G401 (cell line): ENCODE measurements at regions not wholly inside any gene's neighbourhood (a gene's known extent, or its start where the extent isn't known, plus 50 kb on each side); places are given as distances from the start of the nearest gene placed in this dataset.
"Not testable (repeated sequence)": the region's sequence is repeated elsewhere in the genome, so short reads cannot be mapped to it uniquely, and the experiment has no call there.

ENCODE experiments used
- DNase-seq: peaks from one replicate; pipeline ENCODE4 v3.0.0-alpha.2; 2015; ENCODE audit warnings: low spot score
- in situ Hi-C: cut with HindIII; loops from 2 replicates; pipeline ENCODE4 v1.10.0; 2016; ENCODE audit warnings: low sequenced_read_pairs, mixed read lengths

GRCh38 chr15:87731630-87732029 lies 524.9 kb downstream of the NTRK3 start:
- DNase-seq: no peak
- in situ Hi-C loops: no loop called here

DNA sequence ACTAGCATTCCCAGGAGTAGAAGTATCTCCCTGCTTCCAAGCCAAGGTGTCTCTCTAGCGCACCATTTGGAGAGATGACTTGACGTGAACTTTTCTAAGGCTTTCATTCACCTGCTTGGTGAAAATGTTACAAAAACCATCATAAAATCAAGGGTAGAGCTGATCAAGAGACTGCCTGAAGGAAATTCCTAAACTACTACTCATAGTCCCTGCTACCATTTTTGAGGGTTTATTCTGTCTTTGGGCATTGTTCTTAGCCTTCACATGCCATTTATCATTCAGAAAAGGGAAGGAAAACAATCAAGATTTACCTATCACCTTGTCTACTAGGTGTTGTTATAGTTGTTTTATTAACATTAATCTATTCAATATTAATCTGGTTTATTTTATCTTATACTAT lies 525.8 kb downstream of the NTRK3 start:
- in situ Hi-C loops: no loop called here
- DNase-seq: no peak

DNA sequence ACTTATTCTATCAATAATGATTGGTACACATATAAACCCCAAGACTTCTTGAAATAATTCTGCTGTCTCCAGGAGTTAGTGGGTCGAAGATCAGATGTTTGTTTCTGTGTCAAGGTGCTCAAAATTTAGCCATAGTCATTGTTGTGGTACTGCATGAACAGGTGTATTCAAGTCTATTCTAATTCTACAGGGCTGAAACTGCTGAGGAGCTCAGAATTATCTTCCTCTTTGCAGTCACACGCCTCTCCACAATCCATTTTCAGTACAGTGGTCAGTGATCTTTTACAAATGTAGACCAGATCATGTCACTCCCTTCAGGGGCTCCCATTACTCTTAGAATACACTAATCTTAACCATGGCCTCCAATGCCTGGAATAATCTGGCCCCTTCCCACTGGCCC lies 527.5 kb downstream of the NTRK3 start:
- in situ Hi-C loops: no loop called here

DNA sequence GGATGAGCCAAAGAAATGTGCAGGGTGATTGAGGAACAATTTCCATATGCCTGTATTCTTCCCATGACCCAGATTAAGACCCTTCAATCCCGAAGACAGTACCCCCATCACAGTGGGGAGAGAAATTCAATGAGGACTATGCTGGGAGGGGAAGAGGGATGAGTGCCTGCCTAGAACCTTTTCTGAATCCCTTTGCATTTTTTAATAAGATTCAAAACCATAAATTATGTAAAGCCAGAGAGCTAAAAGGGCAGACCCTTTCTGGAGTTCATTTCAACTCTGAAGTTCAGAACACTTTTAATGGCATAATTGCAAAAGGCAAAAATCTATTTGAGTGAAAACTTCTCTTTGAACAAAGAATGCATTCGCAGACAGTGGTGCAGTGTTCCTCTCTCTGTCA lies 529.5 kb downstream of the NTRK3 start:
- no peak for DNase-seq
- in situ Hi-C loops: no loop called here

More for the DNA sequence above, 527.5 kb downstream of the NTRK3 start:
- DNase-seq: no peak

- in situ Hi-C loops: no loop called here
- DNase-seq: no peak
Observed at GRCh38 chr15:87724330-87724729, 532.2 kb downstream of the NTRK3 start.

DNA sequence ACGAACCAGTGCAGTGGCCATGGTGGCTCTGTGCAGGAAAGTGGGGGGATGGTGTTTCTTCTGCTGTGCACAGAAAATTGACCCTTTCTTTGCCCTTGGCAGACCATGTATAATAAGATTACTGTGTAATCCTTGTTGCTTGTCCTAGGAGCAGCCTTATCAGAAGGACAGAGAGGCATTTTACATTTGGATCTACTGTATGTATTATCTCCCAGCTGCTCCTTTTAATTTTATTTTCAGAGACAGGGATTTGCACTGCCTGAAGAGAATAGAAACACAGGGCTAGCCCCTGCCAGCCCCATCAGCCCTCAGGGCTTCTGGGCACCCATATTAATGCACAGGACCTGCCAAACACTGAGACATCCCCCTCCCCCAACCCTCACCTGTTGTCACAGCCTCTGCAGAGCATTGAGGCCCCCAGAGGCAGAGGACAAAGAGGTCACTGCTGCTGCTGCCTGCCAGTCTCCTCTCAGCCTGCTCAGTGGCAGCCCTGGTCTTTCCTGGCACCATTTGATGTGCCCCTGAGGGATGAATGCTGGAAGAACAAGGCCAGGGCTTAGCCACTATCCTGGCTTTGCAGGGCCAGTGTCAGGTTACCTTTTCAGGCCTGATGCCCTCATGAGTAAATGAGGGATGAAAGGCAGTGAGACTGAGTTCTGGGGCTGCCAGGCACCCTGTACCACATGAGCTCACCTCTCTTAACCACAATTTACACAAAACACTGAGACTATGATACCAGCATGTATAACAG lies 533.4 kb downstream of the NTRK3 start:
- in situ Hi-C loops: no loop called here
- no peak for DNase-seq

GRCh38 chr15:87720235-87720634 lies 536.3 kb downstream of the NTRK3 start:
- in situ Hi-C loops: no loop called here
- no peak for DNase-seq

DNA sequence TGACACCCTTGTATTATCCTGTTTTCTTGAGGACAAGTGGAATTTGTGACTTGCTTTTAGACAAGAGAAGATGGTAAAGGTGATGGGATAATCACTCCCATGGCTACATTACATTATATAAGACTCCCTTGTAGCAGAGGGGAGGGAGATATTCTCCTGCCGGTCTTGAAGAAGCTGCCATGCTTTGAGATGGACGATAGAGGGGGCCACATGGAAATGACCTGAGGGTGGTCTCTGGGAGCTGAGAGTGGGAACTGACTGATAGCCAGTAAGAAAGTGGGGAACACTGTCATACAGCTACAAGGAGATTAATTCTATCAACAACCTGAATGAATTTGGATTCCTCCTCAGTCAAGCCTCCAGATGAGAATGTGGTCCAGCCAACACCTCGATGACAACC lies 540.1 kb downstream of the NTRK3 start:
- in situ Hi-C loops: no loop called here
- DNase-seq: no peak

- DNase-seq: no peak
- in situ Hi-C loops: no loop called here
Observed at GRCh38 chr15:87715252-87715651, 541.3 kb downstream of the NTRK3 start.

DNA sequence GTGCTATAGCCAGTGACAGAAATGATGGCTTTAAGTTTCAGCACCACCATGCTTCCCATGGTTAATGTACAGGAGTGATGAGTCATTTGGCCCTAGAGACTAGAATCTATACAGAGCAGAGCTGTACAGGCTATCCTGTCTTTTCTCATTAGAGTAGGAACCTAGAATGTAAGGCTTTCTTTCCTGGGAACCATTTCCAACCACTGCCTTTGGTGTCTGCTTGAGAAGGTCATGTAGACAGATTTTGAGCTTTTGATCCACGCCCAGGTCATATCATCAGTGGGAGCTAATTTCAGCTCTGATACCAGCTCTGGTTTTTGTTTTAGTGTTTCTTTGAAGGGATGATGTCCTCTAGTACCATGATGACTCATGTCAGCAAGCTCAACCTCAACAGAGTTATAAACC lies 543.1 kb downstream of the NTRK3 start:
- DNase-seq: no peak
- in situ Hi-C loops: no loop called here

DNA sequence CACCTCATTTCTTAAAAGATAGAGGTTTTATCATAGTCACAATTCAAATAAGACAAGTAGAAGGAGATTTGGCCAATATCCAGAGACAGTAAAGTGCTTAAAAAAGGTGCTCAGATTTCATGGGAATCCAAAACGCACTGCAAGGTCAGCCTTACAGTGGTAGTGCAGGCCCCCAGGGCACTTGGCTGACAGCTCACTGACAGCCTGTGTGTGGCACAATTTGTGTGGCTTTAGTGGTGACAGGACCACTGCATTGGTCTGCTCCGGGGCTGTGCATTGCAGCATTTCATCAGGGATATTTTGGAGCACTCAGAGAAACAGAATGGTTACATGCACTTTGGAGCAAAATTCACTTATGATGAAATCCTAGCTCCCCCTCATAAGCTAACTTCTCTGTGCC lies 544.3 kb downstream of the NTRK3 start:
- in situ Hi-C loops: no loop called here
- DNase-seq: no peak

- in situ Hi-C loops: no loop called here
- DNase-seq: no peak
Observed at GRCh38 chr15:87711026-87711425, 545.5 kb downstream of the NTRK3 start.

- DNase-seq: no peak
- in situ Hi-C loops: no loop called here
Observed at GRCh38 chr15:87710406-87710805, 546.1 kb downstream of the NTRK3 start.

- in situ Hi-C loops: no loop called here
- DNase-seq: peak; percentile 33
Observed at GRCh38 chr15:87707566-87708130, 548.9 kb downstream of the NTRK3 start.

- in situ Hi-C loops: no loop called here
- DNase-seq: peak; percentile 80
Observed at GRCh38 chr15:87707071-87707470, 549.5 kb downstream of the NTRK3 start.

- DNase-seq: peak; percentile 63
- in situ Hi-C loops: no loop called here
Observed at GRCh38 chr15:87706001-87706400, 550.5 kb downstream of the NTRK3 start.

- in situ Hi-C loops: no loop called here
Observed at GRCh38 chr15:87704276-87704675, 552.3 kb downstream of the NTRK3 start.

DNA sequence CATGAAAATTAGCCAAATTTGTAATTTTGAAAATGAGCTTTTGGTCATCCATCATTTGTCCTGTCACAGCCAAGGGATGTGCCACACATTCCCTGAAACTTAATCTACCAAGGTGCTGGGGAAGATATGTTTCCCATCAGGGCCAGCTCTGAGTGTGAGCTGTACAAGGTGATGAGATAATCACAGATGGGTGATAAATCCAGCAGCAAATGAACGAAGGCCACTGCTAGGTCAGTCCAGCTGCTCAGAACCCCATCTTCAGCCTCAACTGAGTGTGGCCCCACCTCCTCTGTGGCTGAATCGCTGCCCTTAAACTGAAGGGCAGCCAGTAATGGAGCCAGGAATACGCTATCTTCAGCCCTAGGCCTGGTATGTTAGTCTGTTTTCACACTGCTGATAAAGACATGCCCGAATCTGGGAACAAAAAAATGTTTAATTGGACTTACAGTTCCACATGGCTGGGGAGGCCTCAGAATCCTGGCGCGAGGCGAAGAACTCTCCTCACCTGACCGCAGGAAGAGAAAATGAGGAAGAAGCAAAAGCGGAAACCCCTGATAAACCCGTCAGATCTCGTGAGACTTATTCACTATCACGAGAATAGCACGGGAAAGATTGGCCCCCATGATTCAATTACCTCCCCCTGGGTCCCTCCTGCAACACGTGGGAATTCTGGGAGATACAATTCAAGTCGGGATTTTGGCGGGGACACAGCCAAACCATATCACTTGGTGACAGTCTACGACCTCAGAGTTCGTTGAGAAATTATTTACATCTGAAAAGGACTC lies 553.0 kb downstream of the NTRK3 start:
- in situ Hi-C loops: no loop called here
- DNase-seq: no peak

More at GRCh38 chr15:87704276-87704675, 552.3 kb downstream of the NTRK3 start:
- DNase-seq: no peak

GRCh38 chr15:87702270-87702669 lies 554.3 kb downstream of the NTRK3 start:
- DNase-seq: no peak
- in situ Hi-C loops: no loop called here

- in situ Hi-C loops, DNase-seq: not testable (repeated sequence)
Observed at GRCh38 chr15:87698467-87698866, 558.1 kb downstream of the NTRK3 start.
